Cardiac fibroblast (primary cell): ENCODE measurements at regions not wholly inside any gene's neighbourhood (a gene's known extent, or its start where the extent isn't known, plus 50 kb on each side); places are given as distances from the start of the nearest gene placed in this dataset.
"Not testable (repeated sequence)": the region's sequence is repeated elsewhere in the genome, so short reads cannot be mapped to it uniquely, and the experiment has no call there.

Source experiments
- DNase-seq, 2 donors: peaks; one replicate each; pipeline versions ENCODE4 v3.0.0 to v3.0.0-alpha.2; 2010; ENCODE audit warnings: low read depth in 2 of 2
- H3K4me3 ChIP-seq, 2 donors: replicated peaks in 1 of 2; 1 replicate in 1 of 2; 2 replicates in 1 of 2; pipeline ENCODE4 v1.5.1; 2011; ENCODE audit warnings: low read depth in 2 of 2, low read length in 2 of 2, mild to moderate bottlenecking in 2 of 2, moderate library complexity in 1 of 2
- CTCF ChIP-seq: IDR thresholded peaks from one replicate; pipeline ENCODE4 v1.5.1; 2011; ENCODE audit warnings: low read depth, mild to moderate bottlenecking, low read length, inconsistent platforms

GRCh38 chrX:118261151-118261550, 84.8 kb upstream of the WDR44 start:
- DNase-seq: no peak
- no peak for TF ChIP-seq CTCF
- H3K4me3 ChIP-seq: no peak overlapping the region

DNA sequence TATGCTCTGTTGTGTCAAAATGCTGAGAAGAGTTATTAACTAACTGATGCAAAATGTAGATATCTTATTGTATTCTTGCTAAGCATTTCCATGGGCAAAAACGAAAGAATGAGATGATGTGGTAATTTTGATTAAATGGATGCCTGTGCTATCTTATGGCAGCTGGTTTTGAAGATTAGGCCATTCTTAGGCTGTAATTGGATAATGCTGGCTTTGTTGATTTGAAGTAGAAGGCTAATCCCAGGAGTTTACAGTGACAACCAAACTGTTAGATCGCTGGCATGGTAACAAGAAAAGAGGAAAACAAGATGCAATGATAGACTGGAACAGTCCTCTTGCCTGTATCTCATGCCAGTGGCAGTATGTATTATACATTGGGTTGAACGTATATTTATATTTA, 74.1 kb upstream of the WDR44 start:
- TF ChIP-seq CTCF: no peak
- DNase-seq: peak; percentile 4 to 74
- H3K4me3 ChIP-seq: no peak overlapping the region

DNA sequence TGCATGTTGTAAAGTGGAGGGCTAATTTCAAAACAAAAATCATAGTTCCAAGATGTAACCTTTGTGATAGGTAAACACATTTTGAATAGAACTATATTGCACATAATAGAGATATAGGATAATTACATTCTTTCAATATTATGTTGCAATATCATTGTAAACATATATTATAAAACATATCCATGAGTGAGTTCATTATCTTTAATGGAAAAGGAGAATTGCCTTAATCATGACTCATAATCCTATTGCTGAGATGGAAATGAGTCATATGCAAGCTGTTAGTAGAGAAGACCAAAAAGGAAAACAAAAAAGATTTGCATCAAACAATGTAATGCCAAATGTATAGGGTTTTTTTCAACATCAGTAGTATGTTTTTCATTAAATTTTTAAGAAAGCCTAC, 73.7 kb upstream of the WDR44 start:
- TF ChIP-seq CTCF: no peak
- no peak overlapping the region for H3K4me3 ChIP-seq
- DNase-seq: peak; percentile 33 to 35

GRCh38 chrX:118286066-118286762, 59.7 kb upstream of the WDR44 start:
- TF ChIP-seq CTCF: no peak
- H3K4me3 ChIP-seq: no peak overlapping the region
- peak; percentile 5 to 36 for DNase-seq

DNA sequence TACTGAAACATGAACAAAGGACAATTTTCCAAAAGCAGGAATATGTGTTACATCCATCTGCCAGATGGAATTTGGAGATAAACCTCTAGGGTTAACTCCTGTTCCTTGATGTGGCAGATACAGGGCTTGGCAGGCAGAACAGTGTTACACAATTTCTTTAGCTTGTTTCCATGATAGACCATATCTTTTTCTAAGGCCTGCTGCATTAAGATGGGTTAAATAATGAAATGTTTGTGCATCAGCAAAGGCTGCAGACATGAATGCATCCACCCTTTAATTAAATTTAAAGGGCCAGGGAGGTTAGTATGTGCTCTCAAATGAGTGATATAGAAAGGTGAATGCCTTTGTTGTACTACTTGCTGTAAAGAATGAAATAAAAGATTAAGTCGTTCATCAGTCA, 50.1 kb upstream of the WDR44 start:
- H3K4me3 ChIP-seq, DNase-seq: not testable (repeated sequence)
